HG03159 (cell line): ENCODE measurements at regions not wholly inside any gene's neighbourhood (a gene's known extent, or its start where the extent isn't known, plus 50 kb on each side); places are given as distances from the start of the nearest gene placed in this dataset.

ENCODE experiments used
- ATAC-seq: cut with Tn5 transposase; IDR thresholded peaks from one replicate; pipeline ENCODE4 v1.9.1; 2021; ENCODE audit warnings: mild to moderate bottlenecking, moderate library complexity; ENCODE audit not compliant: unreplicated experiment

DNA sequence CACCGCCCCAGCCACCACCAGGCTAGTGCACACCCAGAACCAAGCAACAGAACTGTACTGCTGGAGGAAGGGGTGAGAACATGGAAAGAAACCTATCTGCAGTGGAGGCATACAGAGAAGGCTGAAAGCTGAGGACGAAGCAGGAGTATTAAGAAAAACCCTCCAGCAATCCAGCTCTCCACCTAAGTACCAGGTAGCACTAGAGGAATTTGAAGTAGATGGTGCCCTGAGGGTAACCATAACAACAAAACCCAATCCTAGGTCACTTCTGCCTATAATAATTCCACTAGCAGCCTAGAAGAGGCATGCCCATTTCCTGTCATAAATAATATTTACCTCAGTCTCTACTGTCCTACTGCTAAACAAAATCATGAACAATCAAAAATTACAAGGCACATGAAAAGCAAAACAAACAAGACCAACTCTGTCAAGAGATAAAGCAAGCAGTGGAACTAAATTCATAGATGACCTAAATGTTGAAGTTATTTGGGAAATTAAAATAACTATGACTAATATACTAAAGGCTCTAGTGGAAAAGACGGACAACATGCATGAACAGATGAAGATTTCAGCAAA is 51.1 kb downstream of the HYCC1 start:
- no peak for ATAC-seq

DNA sequence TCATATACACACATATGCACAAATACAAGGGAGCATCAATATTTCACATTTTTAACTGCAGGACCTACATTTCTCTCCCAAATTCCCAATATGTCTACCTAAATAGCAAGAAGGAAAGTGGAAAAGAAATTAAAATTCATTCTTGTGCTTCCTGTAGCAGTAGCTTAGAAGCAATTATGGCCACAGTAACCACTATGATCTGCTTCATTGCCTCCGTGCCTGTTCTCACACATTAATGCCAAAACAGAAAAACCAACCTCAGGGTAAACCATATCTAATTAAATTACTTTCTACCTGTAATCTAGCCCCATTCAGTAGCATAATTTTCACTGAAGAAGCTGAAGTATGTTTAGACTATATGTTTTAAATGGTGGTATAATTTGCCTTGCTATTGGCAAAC is 55.2 kb downstream of the HYCC1 start:
- ATAC-seq: no peak

DNA sequence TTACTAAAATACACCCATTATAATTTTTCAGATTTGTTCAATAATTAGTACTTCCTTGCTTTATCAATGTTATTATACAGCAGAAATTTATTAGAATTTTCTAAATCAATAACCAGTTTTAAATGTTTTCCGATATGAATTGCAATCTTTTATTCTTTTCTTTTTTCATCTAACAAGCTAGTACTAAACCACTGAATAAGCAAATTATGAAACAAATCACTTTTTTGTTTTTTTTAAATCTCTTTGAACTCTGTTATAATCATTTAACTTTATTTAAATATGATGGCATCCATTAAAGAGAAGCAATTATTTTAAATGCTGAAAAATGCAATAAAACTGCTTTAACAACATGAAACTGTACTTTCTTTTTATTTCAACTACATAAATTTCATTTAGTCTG is 59.7 kb downstream of the HYCC1 start:
- ATAC-seq: no peak

DNA sequence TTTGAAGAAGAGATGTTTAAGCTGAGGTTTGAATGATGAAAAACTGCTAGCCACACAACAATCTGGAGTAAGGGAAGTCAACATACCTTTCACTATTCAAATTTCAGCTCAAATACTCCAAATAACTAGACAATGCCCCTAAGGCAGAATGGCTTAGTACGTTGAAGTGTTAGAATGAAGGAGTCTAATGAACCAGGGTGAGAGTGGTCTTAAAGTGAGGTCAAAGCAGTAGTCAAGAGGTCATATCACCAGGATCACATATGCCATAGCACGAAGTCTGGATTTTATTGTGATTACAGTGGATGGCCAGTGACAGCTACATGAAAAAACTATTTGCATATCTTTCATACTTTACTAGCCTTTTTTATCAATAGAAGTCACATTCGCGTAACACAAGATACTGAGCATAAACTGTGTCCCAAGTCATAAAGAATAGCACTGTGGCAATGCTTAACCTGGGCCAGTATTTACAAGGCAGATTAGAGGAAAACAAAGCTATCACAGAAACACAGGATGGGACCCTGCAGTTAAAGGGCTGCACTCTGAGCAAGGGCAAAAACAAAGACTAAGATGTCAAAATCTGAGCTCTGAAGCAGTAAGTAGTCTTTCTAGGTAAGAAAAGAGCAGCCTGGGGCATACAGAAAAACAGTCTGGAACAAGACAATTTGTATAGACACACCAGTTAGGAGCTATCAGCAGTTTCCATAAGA is 61.5 kb downstream of the HYCC1 start:
- ATAC-seq: no peak

DNA sequence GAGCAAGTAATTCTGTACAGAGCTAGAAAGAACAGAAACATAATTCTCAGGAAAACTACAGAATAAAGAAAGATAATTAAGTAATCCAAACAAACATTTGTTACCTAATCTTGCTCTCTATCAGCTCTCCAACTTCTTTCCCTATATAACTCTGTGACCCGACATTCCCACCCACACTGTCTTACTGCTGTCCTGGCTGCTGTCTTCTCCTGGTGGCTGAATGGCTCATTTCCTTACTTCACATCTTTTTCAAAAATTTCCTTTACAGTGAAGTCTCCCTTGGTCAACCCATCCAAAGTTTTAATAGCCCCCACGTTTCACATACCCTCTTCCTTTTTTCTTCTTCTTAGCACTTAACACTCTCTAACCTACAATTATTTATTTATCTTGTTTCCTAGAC is 64.0 kb downstream of the HYCC1 start:
- ATAC-seq: no peak

DNA sequence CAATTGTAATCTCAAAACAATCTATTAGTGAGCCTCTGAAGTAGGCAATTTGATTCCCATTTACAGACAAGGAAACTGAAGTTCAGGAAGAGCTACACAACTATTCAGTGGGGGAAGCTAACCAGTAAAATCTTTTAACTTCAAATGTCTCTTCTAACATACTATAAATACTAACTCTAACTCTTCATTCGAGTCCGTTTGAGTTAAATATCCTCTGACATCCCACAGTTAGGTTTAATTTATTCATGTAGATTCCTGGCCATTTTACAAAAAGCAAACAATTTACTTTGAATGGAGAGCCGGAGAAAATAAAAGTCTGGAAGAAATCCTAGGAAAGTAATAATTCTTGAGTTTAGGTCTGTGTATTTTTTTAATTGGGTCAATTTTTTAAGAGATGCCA is 64.7 kb downstream of the HYCC1 start:
- no peak for ATAC-seq

DNA sequence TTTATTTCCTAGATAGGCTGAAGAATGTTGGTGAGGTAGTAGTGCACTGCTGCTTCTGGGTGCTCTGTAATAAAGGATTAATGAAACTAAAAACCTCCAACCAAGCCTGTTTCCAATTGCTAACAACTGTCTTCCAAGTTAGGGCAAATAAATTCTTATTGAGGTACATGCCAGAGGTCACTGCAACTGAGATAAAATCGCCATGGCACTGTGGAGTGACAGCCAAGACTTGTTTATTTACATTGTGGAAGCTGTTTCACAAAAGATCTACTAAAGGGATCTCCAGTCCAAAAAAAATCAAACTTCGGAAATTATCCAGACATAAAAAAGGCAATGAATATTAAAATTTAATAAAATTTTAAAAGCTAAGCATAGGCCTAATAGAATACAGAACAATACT is 65.2 kb downstream of the HYCC1 start:
- ATAC-seq: no peak

DNA sequence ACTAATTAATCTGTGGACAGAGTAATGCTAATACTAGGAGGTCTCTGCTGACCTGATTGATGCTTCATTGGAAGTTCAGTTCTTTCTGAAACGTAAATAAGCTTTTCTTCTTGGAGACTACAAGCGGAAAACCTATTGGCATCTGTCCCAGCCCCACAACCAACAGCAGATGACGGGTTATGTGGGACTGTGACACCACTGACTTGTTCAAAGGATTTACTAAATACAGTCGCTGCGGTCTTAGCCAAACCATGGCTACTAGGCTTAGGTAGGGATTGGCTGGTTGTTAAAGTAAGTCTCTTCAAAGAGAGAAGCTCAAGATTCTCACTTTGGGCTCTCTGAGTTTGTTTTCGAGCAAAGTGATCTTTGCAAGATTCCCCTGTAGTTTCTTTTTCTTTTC is 68.3 kb downstream of the HYCC1 start:
- no peak for ATAC-seq

DNA sequence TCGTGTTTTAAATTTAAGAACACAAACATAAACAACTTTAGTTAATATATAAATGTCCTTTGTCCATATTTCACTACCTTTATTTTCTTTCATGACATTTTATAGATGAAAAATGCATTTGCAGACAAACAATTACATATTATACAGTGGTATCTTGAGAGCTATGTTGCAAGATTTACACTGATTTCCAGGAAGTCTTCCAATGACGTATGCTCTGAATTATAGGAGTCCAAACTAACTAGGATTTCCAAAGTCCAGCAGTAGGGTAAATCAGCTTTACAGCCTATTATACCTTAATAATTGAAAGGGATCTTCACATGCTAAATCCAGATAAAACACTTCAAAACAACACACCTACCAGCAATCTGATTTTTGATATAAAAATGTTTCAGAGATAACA is 69.4 kb downstream of the HYCC1 start:
- no peak for ATAC-seq

DNA sequence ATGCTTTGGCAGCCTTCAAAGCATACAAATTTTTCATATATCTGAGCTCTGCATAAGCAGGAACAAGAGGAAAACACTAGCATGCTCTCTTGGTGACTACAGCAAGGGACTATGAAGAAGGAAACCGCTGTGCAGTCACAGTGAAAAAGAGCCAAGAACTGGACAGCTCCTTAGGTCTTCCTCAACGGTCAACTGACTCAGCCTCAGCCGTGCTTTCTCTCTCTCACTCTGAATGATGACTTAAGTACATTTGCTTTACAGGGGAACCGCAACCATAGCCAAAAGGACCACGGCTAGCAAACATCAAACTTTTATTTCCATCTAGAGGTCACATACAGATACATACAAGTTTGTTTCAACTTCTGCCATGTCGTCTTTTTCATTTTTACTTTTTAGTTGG is 69.9 kb downstream of the HYCC1 start:
- ATAC-seq: no peak

DNA sequence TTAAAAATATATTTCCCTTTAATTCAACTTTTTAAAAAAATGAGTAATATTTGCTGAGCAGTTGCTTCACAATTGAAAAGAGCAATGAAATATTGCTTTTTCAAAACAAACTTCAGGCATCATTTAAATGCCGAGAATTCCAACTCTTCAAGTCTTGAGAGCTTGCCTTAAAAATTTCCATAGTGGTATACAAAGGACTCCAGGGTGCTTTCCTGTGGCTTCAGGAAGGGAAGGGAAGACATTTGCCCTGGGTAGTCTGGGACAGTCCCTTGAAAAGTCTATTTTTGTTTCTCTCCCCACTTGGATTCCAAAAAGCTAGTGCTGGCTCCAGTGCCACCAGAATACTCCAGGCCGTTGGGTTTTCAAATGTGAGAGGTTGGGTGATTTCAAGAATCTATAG is 71.7 kb downstream of the HYCC1 start:
- ATAC-seq: no peak

DNA sequence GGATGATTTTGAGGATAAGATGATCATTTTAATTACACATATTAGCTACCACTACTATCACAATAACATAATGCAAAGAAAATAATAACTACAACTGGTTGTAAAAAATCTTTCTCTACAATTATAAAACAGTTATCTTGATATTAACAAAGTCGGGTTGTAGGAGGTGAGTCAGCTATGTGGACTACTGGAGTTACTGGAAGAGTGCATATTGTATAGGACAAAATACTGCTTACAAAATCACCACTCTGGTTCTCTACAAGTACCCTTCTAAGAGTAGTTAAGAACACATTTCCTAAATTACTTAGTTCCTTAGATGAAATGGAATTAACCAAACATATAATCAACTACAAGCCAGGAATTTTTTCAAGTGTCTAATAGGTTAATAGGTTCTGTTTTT is 74.1 kb downstream of the HYCC1 start:
- no peak for ATAC-seq

DNA sequence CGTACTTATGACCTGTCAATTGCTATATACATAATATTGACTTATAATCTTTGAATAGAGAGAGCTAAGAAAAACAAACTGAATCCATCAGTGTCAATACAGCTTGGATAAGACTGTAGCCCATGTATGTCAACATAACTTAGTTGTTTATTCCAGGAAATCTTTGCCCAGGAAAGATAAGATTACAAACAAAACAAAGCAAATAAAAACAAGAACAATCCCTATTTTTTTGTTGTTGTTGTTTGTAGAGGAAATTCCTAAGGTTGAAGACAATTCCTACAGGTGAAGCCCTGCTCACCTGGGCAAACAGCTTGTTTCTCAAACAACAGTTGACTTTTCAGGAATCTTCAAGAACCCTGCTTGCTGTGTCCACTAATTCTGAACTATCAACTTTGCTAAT is 76.0 kb downstream of the HYCC1 start:
- ATAC-seq: no peak

DNA sequence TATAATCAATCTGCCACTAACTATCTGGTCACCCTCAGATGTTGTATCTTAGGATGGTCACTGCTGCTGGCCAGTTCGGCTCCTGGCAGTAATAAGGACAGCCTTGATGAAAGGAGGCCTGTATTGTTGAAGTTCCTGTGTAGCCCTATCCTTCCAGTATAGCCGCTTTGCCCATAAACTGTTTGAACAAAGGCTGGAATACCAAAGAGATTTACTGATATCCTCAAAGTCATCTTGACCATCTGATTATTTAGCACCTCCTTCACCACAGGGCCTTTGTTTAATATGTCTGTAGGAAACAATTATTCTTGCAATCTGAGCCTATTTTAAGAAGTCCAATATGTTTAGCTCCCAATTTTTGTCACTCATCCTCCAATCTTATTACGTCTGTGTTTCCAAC is 77.7 kb downstream of the HYCC1 start:
- ATAC-seq: no peak

DNA sequence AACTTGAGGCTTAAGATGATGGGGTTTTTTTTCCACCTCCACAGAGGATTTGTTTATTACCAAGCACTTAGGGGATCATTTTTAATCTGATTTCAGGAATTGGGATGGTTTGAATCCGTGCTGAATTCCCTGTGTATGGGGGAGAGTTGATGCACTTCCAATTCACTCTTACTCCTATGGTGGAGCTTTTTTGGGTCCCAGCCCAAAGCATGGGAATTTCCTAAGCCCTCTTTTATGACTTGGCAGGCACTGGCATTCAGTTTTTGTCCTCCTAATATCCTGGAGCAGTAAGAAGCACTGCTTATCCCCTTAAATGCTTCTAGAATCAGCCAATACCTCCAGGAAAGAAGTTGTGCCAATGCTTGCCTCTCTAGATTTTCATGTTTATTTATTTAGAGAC is 78.7 kb downstream of the HYCC1 start:
- no peak for ATAC-seq

DNA sequence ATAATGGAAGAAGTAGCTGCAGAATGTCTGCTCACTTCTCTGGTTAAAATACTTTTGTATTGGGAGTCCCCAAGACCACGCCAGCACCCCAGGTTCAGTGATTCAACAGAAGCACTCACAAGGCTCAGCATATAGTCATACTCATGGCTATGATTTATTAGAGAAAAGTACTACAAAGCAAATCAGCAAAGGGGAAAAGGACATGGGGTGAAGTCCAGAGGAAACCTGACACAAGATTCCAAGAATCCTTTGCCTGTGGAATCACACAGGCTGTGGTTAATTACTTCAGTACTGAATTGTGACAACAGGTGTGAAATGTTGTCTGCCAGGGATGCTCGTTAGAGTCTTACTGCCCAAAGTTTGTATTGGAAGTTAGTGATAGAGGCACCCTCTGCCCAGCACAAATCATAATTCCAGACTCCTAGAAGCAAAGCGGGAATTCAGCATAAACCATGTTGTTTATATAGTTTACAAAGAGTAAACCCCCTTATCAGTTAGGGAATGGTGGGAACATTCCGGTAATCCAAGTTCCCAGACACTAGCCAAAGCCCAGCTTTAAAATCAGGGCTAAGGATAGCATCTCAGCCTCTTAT is 79.4 kb downstream of the HYCC1 start:
- no peak for ATAC-seq

DNA sequence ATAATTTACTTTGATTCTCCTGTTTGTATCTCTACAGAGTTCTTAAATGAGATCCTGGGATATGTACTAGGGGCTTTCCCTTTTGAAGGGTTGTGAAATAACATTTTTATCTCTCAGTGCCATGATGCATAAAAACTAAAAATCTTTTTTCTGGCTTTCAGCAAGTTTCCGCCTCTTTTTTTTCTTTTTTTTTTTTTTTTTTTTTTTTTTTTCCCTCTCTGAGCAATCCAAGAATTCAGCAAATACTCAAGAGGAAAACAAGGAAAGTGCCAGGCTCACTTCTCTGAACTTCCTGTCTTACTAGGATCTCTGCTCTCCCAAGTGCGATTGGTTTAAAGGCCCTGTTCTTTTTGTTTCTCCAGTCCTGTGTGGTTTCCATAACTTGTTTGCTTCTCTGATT is 79.9 kb downstream of the HYCC1 start:
- no peak for ATAC-seq

DNA sequence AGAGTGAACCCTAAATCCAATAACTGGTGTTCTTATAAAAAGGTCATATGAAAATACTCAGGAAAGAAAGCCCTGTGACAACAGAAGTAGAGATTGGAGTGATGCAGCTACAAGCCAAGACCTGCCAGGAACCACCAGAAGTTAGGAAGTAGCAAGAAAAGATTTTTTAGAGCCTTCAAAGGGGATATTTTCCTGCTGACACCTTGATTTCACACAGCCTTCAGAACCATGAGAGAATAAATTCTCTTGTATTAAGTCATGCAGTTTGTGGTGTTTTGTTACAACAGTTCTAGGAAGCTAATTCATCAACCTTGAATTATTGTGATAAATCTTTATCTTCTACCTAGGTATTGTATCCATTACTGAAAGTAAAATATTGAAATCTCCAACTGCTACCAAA is 81.0 kb downstream of the HYCC1 start:
- ATAC-seq: no peak

DNA sequence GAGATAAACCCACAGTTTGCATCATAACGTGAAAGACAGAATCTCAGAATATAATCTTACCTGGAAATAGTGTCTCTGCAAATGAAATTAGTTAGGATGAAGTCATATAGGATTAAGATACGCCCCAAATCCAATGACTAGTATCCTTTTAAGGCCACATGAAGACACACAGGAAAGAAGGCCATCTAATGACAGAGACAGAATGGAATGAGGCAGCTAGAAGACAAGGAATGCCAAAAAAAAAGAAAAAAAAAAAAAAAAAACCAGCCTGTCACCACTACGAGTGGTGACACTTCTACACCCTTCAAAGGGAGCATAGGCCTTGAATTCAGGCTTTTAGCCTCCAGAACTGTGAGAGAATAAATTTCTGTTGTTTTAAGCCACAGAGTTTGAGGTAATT is 82.9 kb downstream of the HYCC1 start:
- no peak for ATAC-seq

DNA sequence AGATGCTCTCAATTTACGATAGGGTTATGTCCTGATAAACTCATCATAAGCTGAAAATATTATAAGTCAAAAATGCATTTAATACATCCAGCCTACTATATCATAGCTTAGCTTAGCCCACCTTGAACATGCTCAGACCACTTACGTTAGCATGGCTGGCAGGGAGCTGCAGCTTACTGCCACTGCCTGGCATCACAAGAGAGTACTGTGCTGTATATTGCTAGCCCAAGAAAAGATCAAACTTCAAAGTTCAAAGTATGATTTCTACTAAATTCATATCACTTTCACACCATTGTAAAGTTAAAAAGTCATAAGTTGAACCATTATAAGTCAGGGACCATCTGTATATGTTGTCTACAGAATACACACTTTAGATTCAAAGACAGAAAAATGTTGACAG is 91.6 kb downstream of the HYCC1 start:
- no peak for ATAC-seq

DNA sequence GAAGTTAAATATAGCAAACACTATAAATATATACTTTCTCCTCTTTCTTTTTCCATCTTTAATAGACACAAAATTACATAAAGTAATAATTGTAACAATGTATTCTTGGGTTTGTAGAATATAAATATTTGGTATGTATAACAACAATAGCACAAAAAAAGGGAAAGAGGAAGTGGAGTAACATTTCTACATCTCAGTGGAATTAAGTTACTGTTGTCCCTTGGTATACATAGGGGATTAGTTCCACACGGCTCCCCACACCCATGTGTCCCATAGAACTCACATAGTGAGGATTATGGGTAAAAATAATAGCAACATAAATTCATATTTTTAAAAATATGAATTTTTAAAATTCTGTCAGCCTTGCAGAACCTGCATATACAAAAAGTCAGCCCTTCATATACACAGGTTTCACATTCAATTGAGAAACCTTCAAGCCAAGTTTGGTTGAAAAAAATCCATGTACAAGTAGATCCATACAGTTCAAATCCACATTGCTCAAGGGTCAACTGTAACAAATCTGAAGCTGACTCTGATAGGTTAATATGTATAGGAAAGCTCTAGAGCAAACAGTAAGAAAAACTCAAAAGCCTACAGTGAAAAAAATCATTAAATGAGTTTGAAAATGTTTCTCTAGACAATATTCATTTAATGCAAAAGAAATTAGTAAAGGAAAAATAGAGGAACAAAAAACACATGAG is 92.4 kb downstream of the HYCC1 start:
- ATAC-seq: no peak

DNA sequence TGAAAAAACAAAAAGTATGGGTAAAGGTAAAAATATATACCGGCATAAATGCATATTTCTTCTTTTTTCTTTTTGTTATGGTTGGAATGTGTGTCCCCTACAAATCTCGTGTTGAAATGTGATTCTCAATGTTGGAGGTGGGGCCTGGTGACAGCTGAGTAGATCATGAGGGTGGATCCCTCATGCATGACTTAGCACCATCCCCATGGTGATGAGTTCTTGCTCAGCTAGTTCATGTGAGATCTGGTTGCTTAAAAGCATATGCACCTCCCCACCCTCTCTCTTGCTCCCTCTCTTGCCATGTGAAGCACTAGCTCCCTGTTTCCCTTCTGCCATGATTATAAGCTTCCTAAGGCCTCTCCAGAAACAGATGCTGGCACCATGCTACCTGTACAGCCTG is 93.3 kb downstream of the HYCC1 start:
- ATAC-seq: no peak
